ENCODE measurements at regions not wholly inside any gene's neighbourhood (a gene's known extent, or its start where the extent isn't known, plus 50 kb on each side); places are given as distances from the start of the nearest gene placed in this dataset.

GRCh38 chr6:170160031-170160627 lies 130.7 kb downstream of the DLL1 start:
- Mint-ChIP-seq H3K27me3 (ENCODE audit: low read depth) (no peaks in the 10 kb centered on the region), H3K4me3 (no peak overlapping the region), H3K27ac (no peak overlapping the region), H3K9me3 (no peaks in the 10 kb centered on the region; the same call in 1 of the 2 replicates), H3K36me3 (no peaks in the 10 kb centered on the region), H3K4me1 (no peaks in the 10 kb centered on the region)
- ChIA-PET POLR2A (no interaction called here), CTCF (no interaction called here)
- DNase-seq (ENCODE audit: low spot score) = peak; percentile 44
- no peak for ATAC-seq
- TF ChIP-seq ZMAT4 (CRISPR knock-in tag; IDR thresholded peaks at IDR 0.05) (no peak), ZNF671 (CRISPR knock-in tag; IDR thresholded peaks at IDR 0.05) (no peak), IRF2 (CRISPR knock-in tag; IDR thresholded peaks at IDR 0.05; ENCODE audit: borderline replicate concordance, low read depth) (no peak), ELF4 (CRISPR knock-in tag; IDR thresholded peaks at IDR 0.05; ENCODE audit: low read depth) (no peak), SP1 (CRISPR knock-in tag; conservative IDR thresholded peaks at IDR 0.05) (peak; percentile 68)

- H3K4me3 Mint-ChIP-seq = no peak overlapping the region
- POLR2A ChIA-PET = no interaction called here
- CTCF ChIA-PET = no interaction called here
- no peak for DNase-seq (ENCODE audit: low spot score)
- H3K27me3 Mint-ChIP-seq (ENCODE audit: low read depth) = no peaks in the 10 kb centered on the region
- no peak for TF ChIP-seq ELF4 (CRISPR knock-in tag; IDR thresholded peaks at IDR 0.05; ENCODE audit: low read depth)
- TF ChIP-seq TEAD1 (CRISPR knock-in tag; IDR thresholded peaks at IDR 0.05) = no peak
- TF ChIP-seq ZBTB43 (CRISPR knock-in tag; IDR thresholded peaks at IDR 0.05) = no peak
- no peak for TF ChIP-seq CREB1 (CRISPR knock-in tag; IDR thresholded peaks at IDR 0.05)
- no peaks in the 10 kb centered on the region for H3K4me1 Mint-ChIP-seq
- ATAC-seq = no peak
- no peaks in the 10 kb centered on the region; the same call in 1 of the 2 replicates for H3K9me3 Mint-ChIP-seq
- H3K27ac Mint-ChIP-seq = no peak overlapping the region
- H3K36me3 Mint-ChIP-seq = no peaks in the 10 kb centered on the region
Observed at GRCh38 chr6:170159022-170159965, 131.6 kb downstream of the DLL1 start.

GRCh38 chr6:170158296-170159021 lies 132.4 kb downstream of the DLL1 start:
- Mint-ChIP-seq H3K27me3 (ENCODE audit: low read depth) (no peaks in the 10 kb centered on the region), H3K9me3 (no peaks in the 10 kb centered on the region; the same call in 1 of the 2 replicates), H3K4me1 (no peaks in the 10 kb centered on the region), H3K36me3 (no peaks in the 10 kb centered on the region), H3K27ac (no peak overlapping the region), H3K4me3 (no peak overlapping the region)
- ATAC-seq (no peak), DNase-seq (ENCODE audit: low spot score) (no peak)
- TF ChIP-seq MXD4 (CRISPR knock-in tag; IDR thresholded peaks at IDR 0.05; ENCODE audit: borderline replicate concordance) (no peak), HMGXB4 (CRISPR knock-in tag; IDR thresholded peaks at IDR 0.05) (no peak), JAZF1 (CRISPR knock-in tag; IDR thresholded peaks at IDR 0.05) (no peak), GTF2I (CRISPR knock-in tag; conservative IDR thresholded peaks at IDR 0.05) (no peak), FOXK1 (CRISPR knock-in tag; IDR thresholded peaks at IDR 0.05) (no peak), ZNF219 (CRISPR knock-in tag; IDR thresholded peaks at IDR 0.05; ENCODE audit: borderline replicate concordance) (no peak), NFYB (CRISPR knock-in tag; conservative IDR thresholded peaks at IDR 0.05; ENCODE audit: low read depth) (no peak), NR3C1 (CRISPR knock-in tag; conservative IDR thresholded peaks at IDR 0.05; ENCODE audit: low read depth) (no peak), STAT6 (CRISPR knock-in tag; conservative IDR thresholded peaks at IDR 0.05; ENCODE audit: low read depth) (no peak), SOX15 (CRISPR knock-in tag; IDR thresholded peaks at IDR 0.05) (no peak), NR2C2 (CRISPR knock-in tag; IDR thresholded peaks at IDR 0.05) (no peak), USF1 (CRISPR knock-in tag; IDR thresholded peaks at IDR 0.05) (no peak), ZNF416 (CRISPR knock-in tag; IDR thresholded peaks at IDR 0.05) (no peak), ZNF423 (CRISPR knock-in tag; IDR thresholded peaks at IDR 0.05) (no peak), RELA (CRISPR knock-in tag; IDR thresholded peaks at IDR 0.05; ENCODE audit: borderline replicate concordance) (no peak)
- ChIA-PET POLR2A (no interaction called here), CTCF (no interaction called here)

Data from WTC11 (cell line).